WI38 (cell line): ENCODE measurements at regions not wholly inside any gene's neighbourhood (a gene's known extent, or its start where the extent isn't known, plus 50 kb on each side); places are given as distances from the start of the nearest gene placed in this dataset.

Source experiments
- H3K4me3 ChIP-seq: 2 replicates; pipeline ENCODE4 v1.5.1; 2011; ENCODE audit warnings: low read depth, mild to moderate bottlenecking, control low read depth, low read length
- TF ChIP-seq, protein P1 (sequence below): IDR thresholded peaks from 2 replicates; pipeline ENCODE4 v1.5.1; 2012; ENCODE audit warnings: low read depth, mild to moderate bottlenecking, control low read depth, low read length

DNA sequence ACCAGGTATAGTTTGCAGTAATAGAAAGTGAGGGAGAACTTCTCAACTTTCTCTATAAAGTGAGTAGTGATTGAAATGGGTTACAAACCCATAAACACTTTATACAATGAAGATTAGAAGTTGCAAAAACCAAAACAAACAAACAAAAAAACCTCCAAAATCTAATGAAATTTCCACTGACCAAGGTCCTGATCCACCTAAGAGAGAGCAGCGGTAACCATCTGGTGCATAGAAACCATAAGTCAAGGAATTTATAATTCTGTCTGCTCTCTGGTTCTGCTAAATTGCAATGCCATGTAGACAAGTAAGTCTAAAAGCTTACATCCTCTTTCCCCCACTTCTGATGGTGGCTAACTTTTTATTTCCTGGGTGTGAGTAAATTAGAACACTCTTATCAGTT is 463.4 kb downstream of the EFNB2 start:
- TF ChIP-seq, protein P1, sequence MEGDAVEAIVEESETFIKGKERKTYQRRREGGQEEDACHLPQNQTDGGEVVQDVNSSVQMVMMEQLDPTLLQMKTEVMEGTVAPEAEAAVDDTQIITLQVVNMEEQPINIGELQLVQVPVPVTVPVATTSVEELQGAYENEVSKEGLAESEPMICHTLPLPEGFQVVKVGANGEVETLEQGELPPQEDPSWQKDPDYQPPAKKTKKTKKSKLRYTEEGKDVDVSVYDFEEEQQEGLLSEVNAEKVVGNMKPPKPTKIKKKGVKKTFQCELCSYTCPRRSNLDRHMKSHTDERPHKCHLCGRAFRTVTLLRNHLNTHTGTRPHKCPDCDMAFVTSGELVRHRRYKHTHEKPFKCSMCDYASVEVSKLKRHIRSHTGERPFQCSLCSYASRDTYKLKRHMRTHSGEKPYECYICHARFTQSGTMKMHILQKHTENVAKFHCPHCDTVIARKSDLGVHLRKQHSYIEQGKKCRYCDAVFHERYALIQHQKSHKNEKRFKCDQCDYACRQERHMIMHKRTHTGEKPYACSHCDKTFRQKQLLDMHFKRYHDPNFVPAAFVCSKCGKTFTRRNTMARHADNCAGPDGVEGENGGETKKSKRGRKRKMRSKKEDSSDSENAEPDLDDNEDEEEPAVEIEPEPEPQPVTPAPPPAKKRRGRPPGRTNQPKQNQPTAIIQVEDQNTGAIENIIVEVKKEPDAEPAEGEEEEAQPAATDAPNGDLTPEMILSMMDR, result no peak
- H3K4me3 ChIP-seq, result no peak overlapping the region

DNA sequence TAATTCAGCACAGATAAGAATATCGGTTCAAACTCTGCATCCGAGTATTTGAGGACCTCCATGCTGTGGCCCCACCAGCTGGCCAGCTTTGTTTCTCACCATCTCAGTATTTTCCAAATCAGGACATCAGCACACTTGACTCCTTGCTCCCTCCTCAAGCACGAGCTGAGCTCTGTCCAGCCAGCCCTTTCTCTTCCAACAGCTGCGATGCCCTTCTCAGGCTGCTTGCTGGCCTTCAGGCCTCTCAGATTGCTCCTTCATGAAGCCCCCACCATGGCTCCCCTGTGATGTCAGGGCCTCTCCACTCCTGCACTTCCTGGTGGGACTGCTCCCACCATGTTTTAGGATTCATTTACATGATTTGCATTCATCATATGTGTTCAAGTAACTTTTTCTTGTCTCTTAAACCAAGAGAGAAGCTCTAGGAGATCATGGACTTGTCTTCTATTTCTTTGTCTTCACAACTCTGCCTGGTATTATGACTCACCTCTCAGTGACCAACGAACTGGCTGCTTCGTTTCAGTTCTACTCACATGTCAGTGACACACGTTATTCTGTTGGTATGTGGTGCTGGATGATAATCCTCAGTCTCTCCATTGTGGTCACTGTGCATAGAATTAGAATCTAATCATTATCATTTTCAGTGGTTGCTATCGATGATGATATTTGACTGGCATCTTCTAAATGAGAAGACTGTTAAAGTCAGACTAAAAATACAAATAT is 471.7 kb downstream of the EFNB2 start:
- TF ChIP-seq, protein P1, result no peak
- H3K4me3 ChIP-seq, result no peak overlapping the region

DNA sequence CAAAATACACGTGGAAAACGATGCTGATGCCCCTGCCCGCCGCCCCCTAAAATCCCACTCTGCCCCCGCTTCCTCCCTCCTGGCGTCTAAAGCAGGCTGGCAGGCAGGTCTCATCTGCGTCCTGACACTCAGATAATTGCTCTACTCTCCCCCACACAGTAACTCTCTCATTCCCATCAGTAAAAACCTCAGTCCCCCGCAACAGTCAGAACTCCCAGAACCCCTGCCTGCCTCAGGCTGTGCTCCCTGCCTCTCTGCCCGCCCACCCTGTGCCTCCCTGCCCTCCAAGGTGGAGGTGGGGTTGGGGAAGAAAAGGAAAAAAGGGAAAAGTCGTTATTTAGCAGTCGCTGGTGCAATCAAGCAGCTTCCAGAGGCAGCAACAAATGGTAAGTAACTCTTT is 473.7 kb downstream of the EFNB2 start:
- no peak overlapping the region for H3K4me3 ChIP-seq
- TF ChIP-seq, protein P1, result no peak

DNA sequence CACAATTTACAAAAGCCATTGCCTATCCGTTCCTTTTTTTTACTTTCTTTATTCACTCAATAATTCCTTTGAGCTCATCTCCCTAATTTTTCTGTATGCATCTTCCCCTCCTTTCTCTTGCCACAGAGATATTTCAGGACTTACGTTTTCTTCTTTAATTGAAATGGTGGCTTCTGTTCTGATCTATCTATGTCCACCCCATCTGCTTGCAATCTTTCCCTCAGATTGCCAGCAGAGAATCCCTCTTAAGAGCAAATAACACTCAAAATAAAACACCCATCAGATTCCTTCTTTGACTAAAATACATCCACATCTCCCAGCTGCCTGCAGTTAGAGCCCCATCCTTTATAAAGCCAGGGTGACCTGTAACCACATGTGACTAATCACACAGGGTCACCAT is 478.6 kb downstream of the EFNB2 start:
- no peak overlapping the region for H3K4me3 ChIP-seq
- TF ChIP-seq, protein P1, result no peak

DNA sequence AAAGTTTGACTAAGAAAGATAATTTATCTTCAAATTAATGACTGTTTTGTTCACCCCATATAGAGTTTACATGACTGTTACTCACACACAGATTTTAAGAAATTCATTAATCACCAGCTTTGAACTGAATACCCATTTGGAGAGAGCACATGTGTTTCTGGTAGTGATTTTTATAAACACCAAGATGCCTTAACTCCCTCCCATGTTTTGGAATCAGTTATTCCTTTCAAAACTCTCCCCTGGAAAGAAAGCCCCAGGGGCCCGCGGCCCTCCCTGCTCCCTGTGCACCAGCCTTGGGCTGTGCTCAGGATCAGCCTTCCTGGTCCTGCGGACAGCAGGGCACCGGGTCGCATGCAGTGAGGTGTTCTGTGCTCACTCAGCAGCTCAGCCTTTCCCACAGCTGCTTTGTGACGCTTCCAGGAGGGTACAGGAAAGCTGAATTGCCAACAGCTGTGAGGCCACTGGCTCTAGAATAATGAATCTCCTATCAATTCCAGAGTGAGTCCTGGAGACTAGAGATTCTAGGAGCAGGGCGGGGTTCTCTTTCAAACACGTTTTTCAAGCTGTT is 483.2 kb downstream of the EFNB2 start:
- TF ChIP-seq, protein P1, result no peak
- H3K4me3 ChIP-seq, result no peak overlapping the region

DNA sequence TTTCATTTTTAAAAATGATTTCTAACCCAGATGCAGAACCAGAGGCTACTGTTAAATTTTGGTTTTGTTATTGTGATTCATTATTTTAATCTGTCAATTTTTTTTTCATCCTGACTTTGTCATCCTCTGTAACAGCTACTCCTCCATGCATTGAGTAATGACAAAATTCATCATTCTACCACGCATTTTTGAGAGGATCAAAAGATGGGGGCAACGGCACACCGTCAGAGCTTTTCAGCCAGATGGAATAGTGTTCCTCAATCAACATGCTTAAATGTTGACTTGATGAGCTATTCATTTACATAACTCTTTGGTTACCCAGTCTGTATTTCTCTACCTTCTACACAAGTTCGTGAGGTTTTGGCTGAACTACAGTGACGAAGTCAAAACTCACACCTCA is 486.3 kb downstream of the EFNB2 start:
- no peak overlapping the region for H3K4me3 ChIP-seq

DNA sequence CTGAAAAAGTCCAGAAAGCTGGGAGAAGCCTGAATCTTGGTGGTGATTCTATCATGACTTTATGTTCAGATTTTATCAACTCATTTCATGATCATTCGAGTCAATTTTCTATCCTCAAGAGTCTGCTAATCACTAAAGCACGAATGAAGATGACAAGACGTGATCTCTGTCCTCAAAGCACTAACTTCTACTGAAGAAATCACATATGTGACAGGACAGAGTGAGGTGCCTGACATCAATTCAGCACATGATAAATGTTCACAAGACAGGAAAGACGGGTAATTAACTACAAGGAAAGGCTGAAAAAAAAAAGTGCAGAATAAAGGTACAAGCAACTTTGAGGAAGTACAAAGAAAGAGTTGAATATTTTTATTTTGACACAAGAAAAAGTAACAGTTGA is 487.1 kb downstream of the EFNB2 start:
- no peak overlapping the region for H3K4me3 ChIP-seq
- TF ChIP-seq, protein P1, result no peak

More for the DNA sequence above, 486.3 kb downstream of the EFNB2 start:
- TF ChIP-seq, protein P1, result no peak
